ENCODE measurements at regions not wholly inside any gene's neighbourhood (a gene's known extent, or its start where the extent isn't known, plus 50 kb on each side); places are given as distances from the start of the nearest gene placed in this dataset.

DNA sequence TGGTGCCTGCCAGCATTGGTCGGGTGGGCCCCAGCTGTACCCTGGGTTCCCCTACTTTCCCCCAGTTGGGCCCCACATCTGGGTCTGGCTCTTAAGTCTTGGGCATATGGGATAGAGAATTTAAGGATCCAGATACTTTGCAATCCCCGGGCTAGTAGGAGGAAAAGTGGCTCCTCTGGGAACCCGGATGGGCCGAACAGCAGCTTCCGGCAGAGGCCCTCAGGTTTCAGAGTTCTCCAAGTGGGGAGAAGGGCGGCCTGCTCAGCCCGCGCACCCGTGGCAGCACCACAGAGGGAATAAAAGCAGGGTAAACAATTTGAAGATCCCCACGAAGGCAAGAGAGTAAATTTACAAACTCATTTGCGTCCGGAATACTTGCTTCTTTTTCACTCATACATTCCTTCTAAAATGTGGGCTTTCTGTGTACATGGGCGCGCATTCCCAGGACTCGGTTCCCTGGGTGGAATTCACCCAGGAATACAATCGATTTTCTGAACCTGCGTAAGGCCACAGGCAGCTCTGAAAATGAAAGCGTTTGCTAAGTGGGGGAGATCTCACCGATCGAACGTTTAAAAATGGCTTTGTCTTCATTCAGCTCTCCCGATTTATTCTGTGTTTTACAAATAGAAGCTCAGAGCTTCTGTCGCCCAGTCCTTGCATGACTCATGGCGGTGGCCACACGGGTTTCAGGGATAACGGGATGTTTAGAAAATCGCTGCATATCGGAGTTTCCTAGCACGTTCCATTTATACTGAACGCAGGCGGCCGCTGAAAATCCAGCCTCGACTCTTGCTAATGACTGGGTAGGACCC lies 74.0 kb upstream of the POLG start:
- DNase-seq (no peak), ATAC-seq (ENCODE audit: insufficient read depth, low FRiP score) (no peak)
- peaks cover 14 to 99% (median 94%) of the 10 kb centered on the region in 3 donors for H3K27me3 ChIP-seq (ENCODE audit: control insufficient read depth in 3 of 3, insufficient read depth in 3 of 3, low read length in 2 of 3)
- no peak overlapping the region for H3K4me3 ChIP-seq
- H3K9me3 ChIP-seq (ENCODE audit: control insufficient read depth in 4 of 4, insufficient read depth in 3 of 4, low read length in 3 of 4): peaks cover 0 to 8% (median 0%) of the 10 kb centered on the region in 4 donors
- H3K36me3 ChIP-seq (ENCODE audit: control insufficient read depth in 4 of 4, insufficient read depth in 4 of 4, low read length in 4 of 4): no peaks in the 10 kb centered on the region
- 5 to 7% methylated on average over 33 of the region's 33 CpGs for WGBS, 2 donors
- no peak overlapping the region for H3K27ac ChIP-seq (ENCODE audit: low read depth in 1 of 2, low read length in 1 of 2)
- no peak overlapping the region for H3K9ac ChIP-seq (ENCODE audit: insufficient read depth in 1 of 2, low read length in 2 of 2)
- peaks cover 0 to 21% (median 14%) of the 10 kb centered on the region in 5 donors for H3K4me1 ChIP-seq (ENCODE audit: control insufficient read depth in 5 of 5, insufficient read depth in 5 of 5, low read length in 5 of 5)
- no peak for TF ChIP-seq CTCF (IDR thresholded peaks at IDR 0.05; ENCODE audit: control extremely low read depth, extremely low read depth)

- 2 to 3% methylated on average over 46 of the region's 46 CpGs for WGBS, 2 donors
- Histone ChIP-seq H3K9ac (ENCODE audit: insufficient read depth in 1 of 2, low read length in 2 of 2) (no peak overlapping the region), H3K36me3 (ENCODE audit: control insufficient read depth in 4 of 4, insufficient read depth in 4 of 4, low read length in 4 of 4) (no peaks in the 10 kb centered on the region), H3K4me3 (no peak overlapping the region), H3K27me3 (ENCODE audit: control insufficient read depth in 3 of 3, insufficient read depth in 3 of 3, low read length in 2 of 3) (peaks cover 14 to 99% (median 95%) of the 10 kb centered on the region in 3 donors), H3K27ac (ENCODE audit: low read depth in 1 of 2, low read length in 1 of 2) (no peak overlapping the region), H3K9me3 (ENCODE audit: control insufficient read depth in 4 of 4, insufficient read depth in 3 of 4, low read length in 3 of 4) (peaks cover 0 to 7% (median 0%) of the 10 kb centered on the region in 4 donors), H3K4me1 (ENCODE audit: control insufficient read depth in 5 of 5, insufficient read depth in 5 of 5, low read length in 5 of 5) (peaks cover 0 to 20% (median 14%) of the 10 kb centered on the region in 5 donors)
- no peak for DNase-seq
- no peak for TF ChIP-seq CTCF (IDR thresholded peaks at IDR 0.05; ENCODE audit: control extremely low read depth, extremely low read depth)
- no peak for ATAC-seq (ENCODE audit: insufficient read depth, low FRiP score)
These were observed 72.5 kb upstream of the POLG start for GRCh38 chr15:89406940-89407607.

DNA sequence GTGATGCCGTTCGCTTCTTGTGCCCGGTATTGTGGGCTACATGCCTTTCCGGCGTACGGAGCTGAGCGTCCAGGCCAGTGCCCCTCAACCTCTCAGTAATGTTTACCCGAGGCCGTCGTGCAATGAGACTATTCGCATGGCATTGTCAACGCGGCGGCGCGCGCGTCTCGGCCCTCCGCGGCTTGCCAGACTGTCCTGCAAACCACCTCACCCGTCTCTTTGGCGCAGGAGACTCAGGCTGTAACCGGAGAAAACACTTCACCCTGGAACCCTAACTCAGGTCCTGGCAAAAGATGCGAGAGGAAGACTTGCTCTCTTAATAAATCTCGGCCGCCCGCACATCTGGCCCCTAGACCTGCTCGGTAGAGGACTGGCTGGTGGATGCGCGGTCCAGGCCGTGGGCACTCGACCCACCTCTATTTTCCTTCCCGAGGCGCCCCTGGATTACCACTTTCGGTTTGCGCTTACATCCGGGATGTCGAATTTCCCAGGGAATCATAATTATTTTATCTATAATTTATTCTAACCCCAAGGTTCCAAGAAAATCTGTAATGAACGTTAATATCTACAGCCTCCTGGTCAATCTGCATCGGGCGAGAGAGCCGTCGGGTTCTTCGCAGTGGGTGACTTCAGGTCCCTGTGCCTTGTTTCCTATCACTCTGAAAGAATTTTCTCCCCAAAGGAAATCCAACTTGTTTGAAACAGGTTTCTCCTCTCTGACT lies 71.8 kb upstream of the POLG start:
- H3K4me1 ChIP-seq (ENCODE audit: control insufficient read depth in 5 of 5, insufficient read depth in 5 of 5, low read length in 5 of 5): peaks cover 0 to 18% (median 14%) of the 10 kb centered on the region in 5 donors

More for the DNA sequence above, 71.8 kb upstream of the POLG start:
- ATAC-seq (ENCODE audit: insufficient read depth, low FRiP score) (no peak), DNase-seq (no peak)
- Histone ChIP-seq H3K27me3 (ENCODE audit: control insufficient read depth in 3 of 3, insufficient read depth in 3 of 3, low read length in 2 of 3) (peaks cover 14 to 99% (median 95%) of the 10 kb centered on the region in 3 donors), H3K27ac (ENCODE audit: low read depth in 1 of 2, low read length in 1 of 2) (no peak overlapping the region), H3K4me3 (no peak overlapping the region), H3K9ac (ENCODE audit: insufficient read depth in 1 of 2, low read length in 2 of 2) (no peak overlapping the region), H3K36me3 (ENCODE audit: control insufficient read depth in 4 of 4, insufficient read depth in 4 of 4, low read length in 4 of 4) (no peaks in the 10 kb centered on the region), H3K9me3 (ENCODE audit: control insufficient read depth in 4 of 4, insufficient read depth in 3 of 4, low read length in 3 of 4) (peaks cover 0 to 3% (median 0%) of the 10 kb centered on the region in 4 donors)
- TF ChIP-seq CTCF (IDR thresholded peaks at IDR 0.05; ENCODE audit: control extremely low read depth, extremely low read depth): no peak
- WGBS, 2 donors: 4 to 5% methylated on average over 45 of the region's 45 CpGs

Measured in lung (tissue), 11 donors.